ENCODE measurements at regions not wholly inside any gene's neighbourhood (a gene's known extent, or its start where the extent isn't known, plus 50 kb on each side); places are given as distances from the start of the nearest gene placed in this dataset.

DNA sequence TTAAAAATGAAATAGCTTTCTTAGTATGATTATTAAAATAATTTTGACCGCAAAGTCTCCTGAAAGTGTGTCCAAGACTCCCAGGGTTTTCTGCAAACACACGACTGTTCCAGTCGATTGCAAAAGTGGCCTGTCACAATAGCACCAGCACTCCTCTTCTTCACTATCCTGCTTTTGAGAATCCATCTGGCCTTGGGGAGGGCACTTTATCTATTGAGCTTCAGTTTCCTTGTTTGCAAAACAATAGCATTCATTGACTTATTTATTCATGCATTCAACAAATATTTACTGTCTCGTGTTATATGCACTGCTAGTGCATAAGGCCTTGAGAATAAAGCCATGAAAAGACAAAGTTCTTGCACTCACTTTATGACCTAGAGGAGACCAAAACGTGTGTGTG, 96.2 kb upstream of the NTM start:
- Histone ChIP-seq H4K8ac (replicated peaks; ENCODE audit: insufficient read length, low read depth, low read length) (no peak overlapping the region), H3K23me2 (ENCODE audit: insufficient read length, low read depth, low read length, poor library complexity, severe bottlenecking) (no peaks in the 10 kb centered on the region), H3K4me2 (ENCODE audit: insufficient read depth, insufficient read length, low read length) (peak overlapping the region; percentile 1), H3T11ph (ENCODE audit: low read length) (no peak overlapping the region), H4K5ac (ENCODE audit: insufficient read length, low read depth, low read length) (no peak overlapping the region), H3K4ac (ENCODE audit: low read depth, low read length) (no peak overlapping the region), H2AFZ (ENCODE audit: low read length) (no peak overlapping the region), H2BK120ac (ENCODE audit: low read depth, low read length, poor library complexity, severe bottlenecking) (no peak overlapping the region), H2AK5ac (ENCODE audit: insufficient read length, low read length) (no peak overlapping the region), H3K56ac (ENCODE audit: insufficient read length, low read depth, low read length) (no peak overlapping the region), H2BK5ac (ENCODE audit: insufficient read length, low read length) (no peak overlapping the region), H3K79me2 (ENCODE audit: insufficient read depth, low read length) (peaks cover 10% of the 10 kb centered on the region; the same call in 1 of the 2 replicates), H3K9me3 (ENCODE audit: control insufficient read depth, low read depth, low read length) (no peaks in the 10 kb centered on the region), H2BK12ac (ENCODE audit: insufficient read length, low read depth, low read length) (no peak overlapping the region), H4K91ac (ENCODE audit: insufficient read length, low read depth, low read length) (no peak overlapping the region), H2BK15ac (ENCODE audit: low read depth, low read length) (no peak overlapping the region), H3K14ac (ENCODE audit: insufficient read depth, low read length) (no peak overlapping the region), H3K4me1 (ENCODE audit: insufficient read depth, low read length) (peaks cover 14% of the 10 kb centered on the region), H3K27me3 (ENCODE audit: insufficient read depth, low read length) (no peaks in the 10 kb centered on the region), H3K79me1 (ENCODE audit: insufficient read depth, low read depth, low read length, poor library complexity, severe bottlenecking) (no peaks in the 10 kb centered on the region), H3K18ac (ENCODE audit: insufficient read length, low read depth, low read length) (no peak overlapping the region), H3K23ac (ENCODE audit: insufficient read length, low read depth, low read length) (no peak overlapping the region), H4K20me1 (ENCODE audit: control insufficient read depth, insufficient read depth, insufficient read length) (peaks cover 3% of the 10 kb centered on the region), H2BK20ac (ENCODE audit: low read depth, low read length, poor library complexity, severe bottlenecking) (no peak overlapping the region), H3K27ac (ENCODE audit: insufficient read length, low read depth, low read length) (no peak overlapping the region), H3K9ac (ENCODE audit: extremely low read depth, insufficient read length, low read length) (no peak overlapping the region)
- no peak for DNase-seq
- Mint-ChIP-seq H3K27me3 (ENCODE audit: low read depth) (no peaks in the 10 kb centered on the region), H3K4me1 (peaks cover 42 to 44% of the 10 kb centered on the region in 2 experiments), H3K27ac (peak overlapping the region in 1 of 3 experiments; percentile 64; a peak in 1 of 7 replicates), H3K4me3 (peak overlapping the region in 1 of 2 experiments; percentile 39; a peak in 1 of 5 replicates), H3K9me3 (peaks cover 29% of the 10 kb centered on the region in 2 experiments), H3K36me3 (ENCODE audit: insufficient read depth in 1 of 3, low read depth in 3 of 3) (peaks cover 27 to 37% (median 36%) of the 10 kb centered on the region in 3 experiments)
- no CpG with 5 or more reads among the region's 5 CpGs for WGBS (ENCODE audit: extremely low coverage, insufficient read length, low lambda C conversion rate)
- TF ChIP-seq, protein P1, sequence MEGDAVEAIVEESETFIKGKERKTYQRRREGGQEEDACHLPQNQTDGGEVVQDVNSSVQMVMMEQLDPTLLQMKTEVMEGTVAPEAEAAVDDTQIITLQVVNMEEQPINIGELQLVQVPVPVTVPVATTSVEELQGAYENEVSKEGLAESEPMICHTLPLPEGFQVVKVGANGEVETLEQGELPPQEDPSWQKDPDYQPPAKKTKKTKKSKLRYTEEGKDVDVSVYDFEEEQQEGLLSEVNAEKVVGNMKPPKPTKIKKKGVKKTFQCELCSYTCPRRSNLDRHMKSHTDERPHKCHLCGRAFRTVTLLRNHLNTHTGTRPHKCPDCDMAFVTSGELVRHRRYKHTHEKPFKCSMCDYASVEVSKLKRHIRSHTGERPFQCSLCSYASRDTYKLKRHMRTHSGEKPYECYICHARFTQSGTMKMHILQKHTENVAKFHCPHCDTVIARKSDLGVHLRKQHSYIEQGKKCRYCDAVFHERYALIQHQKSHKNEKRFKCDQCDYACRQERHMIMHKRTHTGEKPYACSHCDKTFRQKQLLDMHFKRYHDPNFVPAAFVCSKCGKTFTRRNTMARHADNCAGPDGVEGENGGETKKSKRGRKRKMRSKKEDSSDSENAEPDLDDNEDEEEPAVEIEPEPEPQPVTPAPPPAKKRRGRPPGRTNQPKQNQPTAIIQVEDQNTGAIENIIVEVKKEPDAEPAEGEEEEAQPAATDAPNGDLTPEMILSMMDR (conservative IDR thresholded peaks at IDR 0.05) = no peak

Data from H9 (cell line).